ENCODE measurements at regions not wholly inside any gene's neighbourhood (a gene's known extent, or its start where the extent isn't known, plus 50 kb on each side); places are given as distances from the start of the nearest gene placed in this dataset.
A peak's percentile ranks its signal among the peaks of the same experiment; 100 is the strongest.

DNA sequence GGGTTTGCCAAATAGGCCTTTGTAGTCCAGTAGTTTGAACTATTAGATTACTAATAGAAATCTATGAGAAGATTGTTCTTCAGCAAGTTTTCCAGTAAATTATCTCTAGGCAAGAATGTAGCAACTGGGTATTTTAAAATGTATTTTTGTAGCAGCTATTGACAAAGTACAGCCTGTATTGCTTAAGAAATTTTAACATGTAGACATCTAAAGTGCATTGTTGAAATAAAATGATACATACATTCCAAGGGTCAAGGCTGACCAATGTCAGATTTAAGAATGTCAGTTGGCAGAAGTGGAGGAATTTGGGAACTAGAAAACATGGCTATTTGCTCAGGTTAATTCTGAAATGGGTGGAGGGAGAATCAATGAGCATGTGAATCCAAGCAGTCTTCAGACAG, 57.5 kb upstream of the ZSWIM6 start:
- Mint-ChIP-seq H3K4me1 (ENCODE audit: low read depth) (peaks cover 31% of the 10 kb centered on the region), H3K27me3 (no peaks in the 10 kb centered on the region), H3K9me3 (no peaks in the 10 kb centered on the region), H3K27ac (no peak overlapping the region), H3K4me3 (no peak overlapping the region), H3K36me3 (ENCODE audit: low read depth) (no peaks in the 10 kb centered on the region)

DNA sequence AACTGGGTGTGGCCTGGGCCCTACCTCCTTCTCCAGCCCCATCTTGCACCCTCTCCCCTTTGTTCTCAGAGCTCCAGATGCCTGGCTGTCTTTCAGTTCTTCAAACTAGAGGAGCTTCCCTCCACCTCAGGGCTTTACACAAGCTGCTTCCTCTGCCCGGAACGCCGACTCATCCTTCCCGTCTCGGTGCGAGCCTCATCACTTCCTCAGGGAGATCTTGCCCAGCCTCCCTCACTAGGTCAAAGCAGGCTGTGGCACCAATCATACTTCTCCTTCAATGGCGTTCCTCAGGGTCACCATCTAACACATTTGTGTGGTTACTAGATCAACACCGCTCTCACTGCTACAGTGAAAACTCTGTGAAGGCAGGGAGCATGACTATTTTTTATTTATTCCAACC, 56.2 kb upstream of the ZSWIM6 start:
- peak overlapping the region; percentile 12 for H3K27ac Mint-ChIP-seq
- H3K4me3 Mint-ChIP-seq = peak overlapping the region; percentile 5

DNA sequence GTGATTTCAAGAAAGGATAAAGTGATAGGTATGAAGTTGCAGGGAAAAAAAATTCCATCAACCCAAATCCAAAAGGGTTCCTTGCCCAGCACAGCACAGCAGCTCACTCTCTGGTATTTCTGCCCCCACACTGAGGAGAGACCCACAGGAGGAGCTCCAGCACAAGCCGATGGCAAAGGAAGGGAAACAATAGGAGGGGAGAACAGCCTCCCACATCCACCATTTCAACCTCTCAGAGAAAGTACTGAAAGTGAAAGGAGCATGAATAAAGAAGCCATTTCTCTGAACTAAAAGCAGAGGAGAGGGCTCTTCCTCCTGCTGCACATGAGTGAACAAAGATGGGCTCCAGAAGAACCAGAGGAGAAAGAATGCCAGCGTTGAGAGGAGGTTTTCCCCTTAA, 54.9 kb upstream of the ZSWIM6 start:
- peak overlapping the region; percentile 24 for H3K4me3 Mint-ChIP-seq
- no peak overlapping the region for H3K27ac Mint-ChIP-seq
- H3K27me3 Mint-ChIP-seq = no peaks in the 10 kb centered on the region
- H3K9me3 Mint-ChIP-seq = no peaks in the 10 kb centered on the region
- peaks cover 49% of the 10 kb centered on the region for H3K4me1 Mint-ChIP-seq (ENCODE audit: low read depth)
- no peaks in the 10 kb centered on the region for H3K36me3 Mint-ChIP-seq (ENCODE audit: low read depth)

More for the DNA sequence above, 56.2 kb upstream of the ZSWIM6 start:
- H3K4me1 Mint-ChIP-seq (ENCODE audit: low read depth) = peaks cover 44% of the 10 kb centered on the region
- H3K27me3 Mint-ChIP-seq = no peaks in the 10 kb centered on the region
- H3K36me3 Mint-ChIP-seq (ENCODE audit: low read depth) = no peaks in the 10 kb centered on the region
- no peaks in the 10 kb centered on the region for H3K9me3 Mint-ChIP-seq

DNA sequence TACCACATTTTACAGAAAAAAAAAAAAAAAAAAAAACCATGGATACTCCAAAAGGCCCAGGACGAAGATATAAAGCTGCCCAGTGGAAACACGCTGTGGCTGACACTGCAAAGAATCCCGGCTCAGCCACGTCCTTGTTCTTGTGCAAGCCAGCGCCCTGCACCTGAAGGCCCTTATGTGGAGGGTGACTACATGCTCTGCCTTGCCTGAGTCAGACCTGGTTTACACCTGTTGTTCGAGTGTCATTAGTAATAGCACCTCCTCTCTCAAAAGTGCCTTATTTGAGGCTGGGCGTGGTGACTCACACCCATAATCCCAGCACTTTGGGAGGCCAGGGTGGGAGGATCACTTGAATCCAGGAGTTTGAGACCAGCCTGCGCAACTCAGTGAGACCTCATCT, 54.3 kb upstream of the ZSWIM6 start:
- Mint-ChIP-seq H3K27me3 (no peaks in the 10 kb centered on the region), H3K4me3 (no peak overlapping the region)

DNA sequence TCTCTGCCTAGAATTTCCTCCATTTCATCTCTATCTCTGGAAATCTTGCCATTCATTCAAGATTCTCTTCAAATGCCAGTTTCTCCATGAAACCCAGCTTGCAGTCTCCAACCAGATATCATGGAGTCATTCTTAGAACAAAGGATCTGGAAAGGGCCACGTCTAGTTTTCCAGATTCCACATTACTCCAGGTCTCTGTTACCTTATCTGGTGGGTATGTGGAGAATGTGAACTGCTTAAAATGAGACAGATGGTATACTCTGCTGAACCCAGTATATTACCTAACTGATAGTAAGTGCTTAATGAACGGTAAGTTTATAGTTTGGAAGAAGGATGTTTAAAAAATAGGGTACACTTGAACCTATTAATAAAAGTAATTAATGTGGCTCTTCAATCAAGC, 52.3 kb upstream of the ZSWIM6 start:
- peaks cover 49% of the 10 kb centered on the region for H3K4me1 Mint-ChIP-seq (ENCODE audit: low read depth)
- no peaks in the 10 kb centered on the region for H3K9me3 Mint-ChIP-seq
- H3K27ac Mint-ChIP-seq = no peak overlapping the region
- H3K36me3 Mint-ChIP-seq (ENCODE audit: low read depth) = no peaks in the 10 kb centered on the region
- H3K4me3 Mint-ChIP-seq = no peak overlapping the region
- H3K27me3 Mint-ChIP-seq = no peaks in the 10 kb centered on the region

More for the DNA sequence above, 54.3 kb upstream of the ZSWIM6 start:
- Mint-ChIP-seq H3K36me3 (ENCODE audit: low read depth) (no peaks in the 10 kb centered on the region), H3K27ac (no peak overlapping the region), H3K9me3 (no peaks in the 10 kb centered on the region), H3K4me1 (ENCODE audit: low read depth) (peaks cover 49% of the 10 kb centered on the region)

DNA sequence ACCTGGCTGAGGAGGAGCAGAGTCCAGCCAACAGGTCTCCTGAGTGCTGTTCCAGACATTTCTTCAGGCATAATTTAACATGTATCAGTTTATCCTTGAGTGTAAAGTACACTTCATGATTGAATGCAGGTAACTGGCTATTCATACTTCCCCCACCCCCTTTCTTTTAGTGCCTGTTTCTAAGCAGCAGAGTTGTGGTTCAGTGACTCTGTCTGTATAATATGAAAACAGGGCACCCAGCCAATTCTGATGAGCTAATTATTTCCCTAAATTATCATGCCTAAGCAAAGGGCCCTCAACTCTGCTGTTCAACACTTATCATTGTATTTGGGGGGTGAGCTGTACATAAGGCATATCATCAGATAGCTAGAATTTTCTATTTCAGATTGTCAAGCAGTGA, 51.9 kb upstream of the ZSWIM6 start:
- Mint-ChIP-seq H3K36me3 (ENCODE audit: low read depth) (no peaks in the 10 kb centered on the region), H3K9me3 (no peaks in the 10 kb centered on the region), H3K27me3 (no peaks in the 10 kb centered on the region), H3K27ac (no peak overlapping the region), H3K4me1 (ENCODE audit: low read depth) (peaks cover 48% of the 10 kb centered on the region), H3K4me3 (no peak overlapping the region)

DNA sequence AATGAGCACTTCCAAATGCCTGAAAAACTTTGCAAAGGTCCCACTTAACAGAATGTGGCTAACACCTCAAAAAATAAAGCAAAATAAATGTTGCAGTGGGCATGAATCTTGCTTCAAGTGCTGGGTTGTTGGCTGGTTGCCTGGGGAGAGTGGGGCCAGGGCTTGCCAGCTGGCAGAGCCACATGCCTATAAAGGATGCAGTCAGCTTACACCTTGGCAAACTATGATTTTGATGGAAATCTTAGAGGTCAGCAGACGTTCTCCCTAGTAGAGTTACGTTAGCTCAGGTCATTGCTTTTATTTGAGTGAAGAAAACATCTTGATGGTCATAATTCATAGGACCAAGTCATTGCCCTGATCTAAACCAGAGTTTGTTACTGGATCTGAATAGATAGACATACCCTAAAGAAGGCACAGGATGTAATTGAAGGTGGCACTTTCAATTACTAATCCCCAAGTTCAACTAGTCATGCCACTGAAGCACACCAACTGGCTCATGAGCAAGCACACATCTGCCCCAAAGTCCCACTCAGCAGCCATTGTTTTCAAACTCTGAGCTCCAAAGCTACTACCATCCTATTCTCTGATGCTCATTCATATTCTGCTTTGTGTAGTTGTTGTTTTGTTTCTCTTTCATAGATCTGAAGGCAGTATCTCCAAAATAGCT, 51.2 kb upstream of the ZSWIM6 start:
- Mint-ChIP-seq H3K4me3 (no peak overlapping the region), H3K9me3 (no peaks in the 10 kb centered on the region), H3K4me1 (ENCODE audit: low read depth) (peaks cover 41% of the 10 kb centered on the region), H3K27me3 (no peaks in the 10 kb centered on the region), H3K36me3 (ENCODE audit: low read depth) (no peaks in the 10 kb centered on the region), H3K27ac (no peak overlapping the region)

DNA sequence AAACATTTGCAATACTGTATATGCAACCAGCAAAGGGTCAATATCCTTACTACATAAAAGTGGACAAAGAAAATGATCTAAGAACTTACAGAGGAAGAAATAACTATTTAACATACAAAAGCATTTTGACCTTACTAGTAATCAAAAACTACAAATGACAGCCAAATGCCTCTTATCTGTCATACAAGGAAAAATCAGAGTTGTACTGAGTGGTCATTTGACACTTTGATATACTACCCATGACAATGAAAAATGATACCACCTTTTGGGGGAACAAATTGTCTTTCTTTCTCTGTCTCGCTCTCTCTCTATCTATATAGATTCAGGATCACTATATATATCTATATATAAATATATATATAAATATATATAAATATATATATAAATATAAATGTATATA, 50.4 kb upstream of the ZSWIM6 start:
- no peak overlapping the region for H3K27ac Mint-ChIP-seq
- H3K36me3 Mint-ChIP-seq (ENCODE audit: low read depth) = no peaks in the 10 kb centered on the region
- H3K9me3 Mint-ChIP-seq = no peaks in the 10 kb centered on the region
- no peak overlapping the region for H3K4me3 Mint-ChIP-seq
- H3K27me3 Mint-ChIP-seq = no peaks in the 10 kb centered on the region
- H3K4me1 Mint-ChIP-seq (ENCODE audit: low read depth) = peaks cover 36% of the 10 kb centered on the region
